ENCODE measurements at regions not wholly inside any gene's neighbourhood (a gene's known extent, or its start where the extent isn't known, plus 50 kb on each side); places are given as distances from the start of the nearest gene placed in this dataset.

GRCh38 chr16:13429416-13429815 lies 490.5 kb upstream of the ERCC4 start:
- no peak for TF ChIP-seq CTCF (IDR thresholded peaks at IDR 0.05; ENCODE audit: low read length)
- no peak for TF ChIP-seq EZH2 (IDR thresholded peaks at IDR 0.05; ENCODE audit: borderline replicate concordance, low read length)
